GM12892 (cell line): ENCODE measurements at regions not wholly inside any gene's neighbourhood (a gene's known extent, or its start where the extent isn't known, plus 50 kb on each side); places are given as distances from the start of the nearest gene placed in this dataset.

Experiments
- POLR2A ChIP-seq: IDR thresholded peaks from 2 replicates; pipeline ENCODE4 v1.6.1; 2011; ENCODE audit warnings: low read depth, low read length, control low read depth
- POLR2AphosphoS5 ChIP-seq: IDR thresholded peaks from 2 replicates; pipeline ENCODE4 v1.6.1; 2011; ENCODE audit warnings: low read depth, low read length, control low read depth
- TAF1 ChIP-seq: IDR thresholded peaks from 2 replicates; pipeline ENCODE4 v1.6.1; 2011; ENCODE audit warnings: low read depth, mild to moderate bottlenecking, control low read depth, low read length, borderline replicate concordance

DNA sequence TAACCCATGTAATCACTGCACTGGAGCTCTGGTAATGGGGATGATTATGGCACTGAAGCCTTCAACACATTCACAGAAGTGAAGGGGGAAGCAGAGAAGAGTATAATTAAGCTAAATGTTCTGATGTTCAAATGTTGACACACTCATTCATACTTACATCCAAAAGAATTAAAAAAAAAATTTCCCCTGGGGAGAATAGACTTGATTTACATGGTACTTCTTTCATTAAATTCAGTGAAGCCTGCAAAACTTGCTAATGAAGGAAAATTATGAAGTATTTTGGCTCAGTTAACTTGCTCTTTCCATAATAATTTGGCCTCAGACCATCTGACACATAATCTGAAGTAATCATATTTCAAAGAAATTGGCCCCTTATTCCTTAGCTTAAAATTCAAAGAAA is 428.8 kb downstream of the SH3GL2 start:
- TF ChIP-seq POLR2A, result no peak
- TF ChIP-seq POLR2AphosphoS5, result no peak
- no peak for TF ChIP-seq TAF1
